ENCODE measurements at regions not wholly inside any gene's neighbourhood (a gene's known extent, or its start where the extent isn't known, plus 50 kb on each side); places are given as distances from the start of the nearest gene placed in this dataset.

- Histone ChIP-seq H3K27ac (ENCODE audit: extremely low read length, insufficient read depth, low read length) (no peak overlapping the region), H2AFZ (ENCODE audit: low read length) (no peak overlapping the region), H4K20me1 (ENCODE audit: insufficient read depth, low read length) (no peaks in the 10 kb centered on the region), H3K36me3 (replicated peaks in 1 of 2; ENCODE audit: control insufficient read depth in 1 of 2, insufficient read depth in 2 of 2, low read length in 2 of 2) (no peaks in the 10 kb centered on the region), H3K27me3 (ENCODE audit: control insufficient read depth in 1 of 2, insufficient read depth in 2 of 2, low read length in 2 of 2) (peaks cover 0 to 21% of the 10 kb centered on the region in 2 experiments; a peak in 2 of 5 replicates), H3K4me3 (replicated peaks in 1 of 3; ENCODE audit: insufficient read depth in 1 of 3, low read depth in 2 of 3, low read length in 3 of 3) (no peak overlapping the region), H3K4me1 (ENCODE audit: insufficient read depth, low read length) (no peaks in the 10 kb centered on the region), H3K9me3 (ENCODE audit: low read length) (no peaks in the 10 kb centered on the region), H3K4me2 (ENCODE audit: low read depth, low read length) (no peak overlapping the region), H3K9ac (ENCODE audit: insufficient read depth, low read depth, low read length) (no peak overlapping the region), H3K79me2 (ENCODE audit: insufficient read depth, low read length) (no peaks in the 10 kb centered on the region)
- DNase-seq (ENCODE audit: low spot score) (no peak), FAIRE-seq (no peak), ATAC-seq (no peak)
- ChIA-PET POLR2A (no interaction called here), CTCF (ENCODE audit: low intra/inter-chr PET ratio, low total read pairs) (no interaction called here)
- 16% methylated on average over 12 of the region's 12 CpGs for WGBS (ENCODE audit: low lambda C conversion rate)
- TF ChIP-seq MYC (CRISPR knock-in tag; IDR thresholded peaks at IDR 0.05; ENCODE audit: borderline replicate concordance) (no peak), HHEX (CRISPR knock-in tag; IDR thresholded peaks at IDR 0.05) (no peak), STAT6 (CRISPR knock-in tag; IDR thresholded peaks at IDR 0.05; ENCODE audit: borderline replicate concordance) (no peak), RXRB (CRISPR knock-in tag; IDR thresholded peaks at IDR 0.05; ENCODE audit: borderline replicate concordance) (no peak), ZNF331 (CRISPR knock-in tag; IDR thresholded peaks at IDR 0.05) (no peak), GFI1 (CRISPR knock-in tag; IDR thresholded peaks at IDR 0.05; ENCODE audit: borderline replicate concordance) (no peak), KDM5A (IDR thresholded peaks at IDR 0.05; ENCODE audit: borderline replicate concordance, low read length) (no peak), ZNF296 (CRISPR knock-in tag; conservative IDR thresholded peaks at IDR 0.05) (no peak), EHMT2 (IDR thresholded peaks at IDR 0.05; ENCODE audit: borderline replicate concordance, low read depth, low read length) (no peak), FOXA3 (CRISPR knock-in tag; IDR thresholded peaks at IDR 0.05) (no peak), ZNF124 (CRISPR knock-in tag; IDR thresholded peaks at IDR 0.05) (no peak), MEIS2 (CRISPR knock-in tag; IDR thresholded peaks at IDR 0.05) (no peak), ZNF746 (CRISPR knock-in tag; IDR thresholded peaks at IDR 0.05) (no peak)
- in situ Hi-C loops (cut with HindIII; ENCODE audit: extremely low pct_ligation_motif_present, low pct_unique_long_range_greater_than_20kb) (no loop called here), intact Hi-C loops (cut with micrococcal nuclease; ENCODE audit: unreplicated experiment) (no loop called here)
- no TSS peak for BruUV-seq (replicated peaks)
Measured at GRCh38 chr4:187077744-187078401, 354.2 kb upstream of the FAT1 start.
